ENCODE measurements at regions not wholly inside any gene's neighbourhood (a gene's known extent, or its start where the extent isn't known, plus 50 kb on each side); places are given as distances from the start of the nearest gene placed in this dataset.

- no peak for TF ChIP-seq NRF1 (conservative IDR thresholded peaks at IDR 0.05; ENCODE audit: low read depth, low read length)
- TF ChIP-seq HDGF (IDR thresholded peaks at IDR 0.05), result no peak
- TF ChIP-seq CHD2 (IDR thresholded peaks at IDR 0.05; ENCODE audit: borderline replicate concordance, low read depth, low read length), result no peak
- TF ChIP-seq ZZZ3 (IDR thresholded peaks at IDR 0.05; ENCODE audit: control insufficient read depth, insufficient read length, low read depth), result no peak
- TF ChIP-seq RAD21 (IDR thresholded peaks at IDR 0.05; ENCODE audit: insufficient read depth, low read depth, low read length), result no peak
- no peak for TF ChIP-seq CTCF (IDR thresholded peaks at IDR 0.05 in 2 of 3, conservative IDR thresholded peaks at IDR 0.05 in 1 of 3; ENCODE audit: control insufficient read depth in 2 of 3, extremely low read depth in 1 of 3, insufficient read depth in 1 of 3, low read depth in 3 of 3, low read length in 3 of 3)
- no peak for TF ChIP-seq PBX3 (IDR thresholded peaks at IDR 0.05; ENCODE audit: insufficient replicate concordance, low read depth, low read length)
- TF ChIP-seq PML (IDR thresholded peaks at IDR 0.05; ENCODE audit: low read length), result no peak
- no peak for TF ChIP-seq ATF7 (IDR thresholded peaks at IDR 0.05; ENCODE audit: low read depth)
- TF ChIP-seq CEBPZ (IDR thresholded peaks at IDR 0.05; ENCODE audit: low read depth, low read length), result no peak
- TF ChIP-seq POLR2AphosphoS2 (IDR thresholded peaks at IDR 0.05; ENCODE audit: low read depth, low read length), result no peak
- TF ChIP-seq CREB1 (IDR thresholded peaks at IDR 0.05; ENCODE audit: low read depth), result no peak
- no peak for TF ChIP-seq HDAC2 (IDR thresholded peaks at IDR 0.05)
Observed at GRCh38 chr12:29012673-29013072, 136.4 kb upstream of the FAR2 start.
